ENCODE measurements at regions not wholly inside any gene's neighbourhood (a gene's known extent, or its start where the extent isn't known, plus 50 kb on each side); places are given as distances from the start of the nearest gene placed in this dataset.
"Not testable (repeated sequence)": the region's sequence is repeated elsewhere in the genome, so short reads cannot be mapped to it uniquely, and the experiment has no call there.

GRCh38 chr18:38167623-38168022 is 602.0 kb upstream of the CELF4 start:
- no peak for DNase-seq (ENCODE audit: low read depth in 2 of 2)

- not testable (repeated sequence) for DNase-seq (ENCODE audit: low read depth in 2 of 2)
These were observed 587.5 kb upstream of the CELF4 start for GRCh38 chr18:38153116-38153515.

GRCh38 chr18:38116716-38117115 is 551.1 kb upstream of the CELF4 start:
- no peak for DNase-seq (ENCODE audit: low read depth in 2 of 2)

- DNase-seq (ENCODE audit: low read depth in 2 of 2): no peak
These were observed 549.6 kb upstream of the CELF4 start for GRCh38 chr18:38115201-38115600.

- DNase-seq (ENCODE audit: low read depth in 2 of 2): no peak
These were observed 521.9 kb upstream of the CELF4 start for GRCh38 chr18:38087538-38087937.

- DNase-seq (ENCODE audit: low read depth in 2 of 2): no peak
These were observed 515.9 kb upstream of the CELF4 start for GRCh38 chr18:38081516-38081915.

GRCh38 chr18:38077229-38077628 is 511.6 kb upstream of the CELF4 start:
- DNase-seq (ENCODE audit: low read depth in 2 of 2): no peak

GRCh38 chr18:38076346-38077070 is 510.9 kb upstream of the CELF4 start:
- DNase-seq (ENCODE audit: low read depth in 2 of 2): no peak

- no peak for DNase-seq (ENCODE audit: low read depth in 2 of 2)
These were observed 508.8 kb upstream of the CELF4 start for GRCh38 chr18:38074298-38074876.

- no peak for DNase-seq (ENCODE audit: low read depth in 2 of 2)
These were observed 502.2 kb upstream of the CELF4 start for GRCh38 chr18:38067821-38068220.

GRCh38 chr18:38067086-38067485 is 501.5 kb upstream of the CELF4 start:
- no peak for DNase-seq (ENCODE audit: low read depth in 2 of 2)

- DNase-seq (ENCODE audit: low read depth in 2 of 2): no peak
These were observed 487.4 kb upstream of the CELF4 start for GRCh38 chr18:38052879-38053590.

GRCh38 chr18:38047820-38048219 is 482.2 kb upstream of the CELF4 start:
- DNase-seq (ENCODE audit: low read depth in 2 of 2): no peak

GRCh38 chr18:38046651-38047050 is 481.1 kb upstream of the CELF4 start:
- DNase-seq (ENCODE audit: low read depth in 2 of 2): no peak

GRCh38 chr18:38045845-38046244 is 480.2 kb upstream of the CELF4 start:
- DNase-seq (ENCODE audit: low read depth in 2 of 2): no peak

GRCh38 chr18:38042211-38042890 is 476.8 kb upstream of the CELF4 start:
- no peak for DNase-seq (ENCODE audit: low read depth in 2 of 2)

- DNase-seq (ENCODE audit: low read depth in 2 of 2): no peak
These were observed 472.6 kb upstream of the CELF4 start for GRCh38 chr18:38038242-38038641.

- no peak for DNase-seq (ENCODE audit: low read depth in 2 of 2)
These were observed 469.6 kb upstream of the CELF4 start for GRCh38 chr18:38035193-38035592.

- DNase-seq (ENCODE audit: low read depth in 2 of 2): no peak
These were observed 467.7 kb upstream of the CELF4 start for GRCh38 chr18:38033282-38033681.

GRCh38 chr18:38032516-38032915 is 466.9 kb upstream of the CELF4 start:
- no peak for DNase-seq (ENCODE audit: low read depth in 2 of 2)

GRCh38 chr18:38028946-38029345 is 463.3 kb upstream of the CELF4 start:
- no peak for DNase-seq (ENCODE audit: low read depth in 2 of 2)

GRCh38 chr18:38025433-38026038 is 459.9 kb upstream of the CELF4 start:
- no peak for DNase-seq (ENCODE audit: low read depth in 2 of 2)
